HG02852 (cell line): ENCODE measurements at regions not wholly inside any gene's neighbourhood (a gene's known extent, or its start where the extent isn't known, plus 50 kb on each side); places are given as distances from the start of the nearest gene placed in this dataset.

Experiments
- ATAC-seq: cut with Tn5 transposase; IDR thresholded peaks from one replicate; pipeline ENCODE4 v1.9.1; 2021; ENCODE audit warnings: mild to moderate bottlenecking, moderate library complexity; ENCODE audit not compliant: unreplicated experiment

DNA sequence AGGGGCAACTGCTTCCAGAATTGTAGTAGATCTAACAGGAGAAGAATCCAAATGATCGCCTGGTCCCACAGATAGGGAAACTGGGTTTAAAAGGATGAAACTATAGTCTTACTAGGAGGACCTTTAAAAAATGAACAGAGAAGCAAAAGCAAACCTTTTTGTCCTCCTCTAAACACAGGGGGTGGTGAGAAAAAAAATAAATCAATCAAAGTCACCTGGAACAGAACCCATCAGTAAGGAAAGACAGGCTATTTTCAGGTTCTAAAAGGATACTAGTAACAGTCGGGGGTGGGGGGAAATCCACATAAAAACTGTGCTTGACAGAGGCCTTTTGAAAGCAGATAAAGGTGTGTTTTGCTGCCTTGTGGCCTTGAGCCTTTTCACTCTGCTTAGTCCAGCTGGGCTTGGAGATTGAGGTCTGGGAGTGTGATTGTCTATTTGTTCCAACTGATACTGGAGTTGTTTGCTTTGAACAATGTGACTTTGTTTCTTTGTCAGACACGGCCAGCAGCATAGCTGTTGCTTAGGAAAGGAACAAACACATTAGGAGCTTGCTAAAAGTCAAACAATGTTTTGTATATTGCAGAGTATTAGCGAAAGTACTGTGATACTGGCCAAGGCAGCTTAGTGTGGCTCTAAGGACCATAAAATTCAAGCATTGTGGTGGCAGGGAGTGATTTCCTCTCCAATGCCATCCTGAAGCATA, 141.1 kb upstream of the IRF2BP2 start:
- ATAC-seq, result no peak

DNA sequence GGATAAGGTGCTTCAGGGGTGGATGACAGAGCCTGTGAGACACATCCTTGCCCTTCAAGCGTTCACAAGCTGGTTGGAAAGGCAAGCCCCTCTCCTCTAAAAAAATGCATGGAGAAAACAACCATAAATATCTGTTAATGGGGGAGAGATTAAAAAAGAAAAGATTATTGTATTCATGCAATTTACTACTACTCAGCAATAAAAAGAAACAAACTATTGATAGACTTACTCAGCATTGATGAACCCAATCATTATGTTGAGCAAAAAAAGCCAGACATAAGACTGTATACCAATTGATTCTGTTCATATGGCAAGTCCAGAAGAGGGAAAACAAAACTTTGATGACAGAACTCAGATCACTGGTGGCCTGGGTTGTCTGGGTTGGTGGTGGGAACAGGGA, 138.7 kb upstream of the IRF2BP2 start:
- ATAC-seq, result no peak

DNA sequence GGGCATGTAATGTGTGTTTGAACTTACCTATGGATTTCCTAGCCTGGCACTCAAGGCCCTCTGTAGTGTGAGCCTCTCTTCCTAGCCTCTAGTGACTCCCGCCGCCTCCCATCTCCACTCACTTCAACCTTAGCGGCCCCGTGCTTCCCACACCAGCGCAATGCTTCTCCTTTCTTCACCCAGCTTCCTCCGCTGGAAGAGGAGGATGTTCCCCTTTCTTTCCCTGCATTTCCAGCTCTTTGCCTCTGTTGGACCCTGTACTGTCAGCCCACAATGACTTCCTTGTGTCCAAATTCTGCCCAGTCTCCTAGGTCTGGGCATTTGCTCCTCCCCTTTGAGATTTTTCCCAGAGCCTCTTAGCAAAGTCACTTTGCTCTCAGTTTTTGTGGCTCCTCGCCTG, 138.1 kb upstream of the IRF2BP2 start:
- no peak for ATAC-seq

DNA sequence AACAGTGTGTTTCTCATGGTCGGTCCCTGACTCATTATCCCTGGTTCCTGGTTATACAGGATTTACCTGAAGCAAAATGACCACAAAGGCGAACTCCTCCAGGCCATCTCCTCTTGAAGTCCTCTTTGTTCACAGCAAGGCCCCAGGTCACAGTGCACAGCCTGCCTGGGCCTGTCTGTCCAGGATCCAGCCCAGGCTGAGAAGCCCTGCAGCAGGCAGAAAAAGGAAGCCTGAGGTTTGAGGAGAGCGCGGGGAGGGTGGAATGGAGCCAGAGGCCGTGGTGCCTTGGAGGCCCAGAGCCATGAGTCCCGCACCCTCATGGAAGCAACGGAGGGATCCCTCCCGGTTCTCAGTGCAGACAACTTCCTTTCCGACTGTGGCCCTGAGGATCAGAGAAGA, 136.8 kb upstream of the IRF2BP2 start:
- ATAC-seq, result no peak

DNA sequence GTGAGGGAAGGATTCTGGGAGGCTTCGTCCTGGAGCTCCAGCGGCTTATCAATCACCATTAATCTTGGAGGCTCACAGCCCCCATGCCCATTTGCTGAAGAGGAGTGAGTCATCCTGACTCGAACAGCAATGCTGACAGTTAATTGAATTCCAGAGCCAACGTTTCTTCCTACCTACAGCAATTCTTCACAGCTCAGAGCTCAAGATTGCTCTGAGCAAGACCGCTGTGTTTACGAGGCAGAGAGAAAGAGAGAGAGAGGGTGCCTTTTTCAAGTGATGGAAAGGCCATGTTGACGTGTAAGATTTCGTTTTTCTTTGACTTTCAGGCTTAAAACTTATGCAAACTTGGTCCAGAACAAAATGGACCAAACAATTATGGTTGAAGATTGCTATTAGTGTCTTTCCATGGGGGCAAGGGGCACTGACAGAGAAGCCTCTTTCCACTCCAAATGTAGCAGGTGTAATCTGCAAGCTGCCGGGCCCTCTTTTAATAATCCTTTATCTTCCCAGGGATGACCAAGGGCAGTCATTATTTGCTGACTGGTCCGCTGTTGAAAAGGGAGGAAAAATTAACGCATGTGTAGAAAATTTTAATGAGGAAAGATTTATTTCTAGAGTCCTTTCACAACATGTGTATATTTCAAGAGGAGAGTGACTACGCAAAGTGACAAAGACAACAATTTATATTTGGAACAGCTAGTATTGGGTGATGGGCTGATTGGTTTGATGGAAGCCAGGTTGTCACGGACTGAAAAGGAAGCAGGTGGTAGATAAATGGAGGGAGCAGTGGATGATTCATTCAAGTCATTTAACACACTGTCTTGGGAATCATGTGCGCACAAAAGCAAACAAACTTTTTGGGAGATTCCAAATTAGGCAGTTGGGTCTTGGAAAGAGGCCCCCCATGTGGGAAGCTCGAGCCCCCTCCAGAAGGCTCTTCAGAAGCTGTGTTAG, 136.1 kb upstream of the IRF2BP2 start:
- no peak for ATAC-seq

DNA sequence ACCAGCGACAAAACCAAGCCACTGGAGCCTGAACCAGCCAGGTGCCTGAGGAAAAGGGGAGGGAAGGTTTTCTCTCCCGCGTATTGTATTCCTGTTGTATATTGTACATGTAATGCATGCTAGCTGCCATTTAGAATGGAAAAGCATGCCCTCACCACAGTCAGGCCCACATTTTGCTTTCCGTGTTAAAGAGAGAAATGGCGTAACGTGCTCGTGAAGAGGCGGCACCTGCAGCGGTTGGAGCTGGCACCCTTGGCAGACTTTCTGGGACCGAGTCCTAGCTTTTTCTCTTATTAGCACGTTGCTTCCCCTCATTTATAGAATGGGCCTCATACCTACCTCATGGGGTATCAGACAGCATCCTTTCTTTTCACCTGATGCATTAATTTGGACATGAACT, 135.3 kb upstream of the IRF2BP2 start:
- ATAC-seq, result no peak

DNA sequence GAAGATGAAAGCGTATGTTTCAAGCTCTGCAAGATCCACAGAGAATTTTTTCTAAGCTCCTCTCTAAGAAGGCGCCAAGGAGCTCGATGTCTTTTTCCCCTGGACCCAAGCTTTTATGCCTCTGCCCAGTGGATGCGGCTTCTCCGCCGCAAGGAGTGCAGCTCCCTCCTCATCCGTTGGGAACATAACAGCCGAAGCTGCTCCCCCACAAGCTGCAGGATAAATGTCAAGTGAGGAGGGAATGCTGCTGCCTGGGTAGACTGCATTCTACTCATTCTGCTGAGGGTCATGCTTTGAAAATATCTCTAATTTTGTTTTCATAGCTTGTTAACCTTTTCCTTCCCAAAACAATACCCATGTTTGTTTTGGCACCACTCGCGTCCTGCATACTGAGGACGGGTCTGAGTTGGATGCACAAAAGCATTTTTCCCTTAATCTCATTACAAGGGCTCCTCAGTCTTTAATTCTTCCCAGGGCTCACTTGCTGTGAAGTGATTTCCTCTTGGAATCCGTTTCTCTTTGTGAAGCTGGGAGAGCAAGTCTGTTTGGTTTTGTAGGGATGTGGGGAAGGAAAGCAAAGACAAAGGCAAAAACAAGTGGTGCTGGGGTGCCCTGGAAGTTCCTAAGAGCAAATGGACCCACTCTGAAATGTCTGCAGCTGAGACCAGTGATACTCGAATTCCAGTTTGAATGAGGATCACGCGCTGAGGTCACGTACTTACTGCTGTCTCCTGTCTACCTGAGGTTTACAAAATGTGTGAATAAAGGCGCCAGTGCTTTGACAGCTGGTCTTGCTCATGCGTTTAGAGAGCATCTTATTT, 134.0 kb upstream of the IRF2BP2 start:
- ATAC-seq, result no peak

DNA sequence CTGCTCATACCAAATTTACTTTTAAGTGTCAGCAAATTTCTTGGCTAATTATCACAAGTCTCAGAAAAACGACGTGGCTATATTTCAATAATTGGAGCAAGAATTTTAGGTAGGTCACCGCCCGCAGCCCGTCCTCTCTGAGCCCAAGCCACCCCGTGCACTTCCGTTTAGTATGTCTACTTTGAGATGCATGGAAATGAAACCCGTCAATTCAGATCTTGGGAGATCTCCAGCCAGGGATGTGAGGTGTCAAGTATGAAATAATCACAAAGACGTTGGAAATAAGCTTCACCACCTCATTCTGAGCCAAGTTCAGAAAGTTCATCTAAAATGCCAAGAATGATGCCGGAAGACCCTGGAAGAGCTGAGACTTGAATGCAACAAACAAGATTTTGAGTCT, 132.6 kb upstream of the IRF2BP2 start:
- ATAC-seq, result no peak

DNA sequence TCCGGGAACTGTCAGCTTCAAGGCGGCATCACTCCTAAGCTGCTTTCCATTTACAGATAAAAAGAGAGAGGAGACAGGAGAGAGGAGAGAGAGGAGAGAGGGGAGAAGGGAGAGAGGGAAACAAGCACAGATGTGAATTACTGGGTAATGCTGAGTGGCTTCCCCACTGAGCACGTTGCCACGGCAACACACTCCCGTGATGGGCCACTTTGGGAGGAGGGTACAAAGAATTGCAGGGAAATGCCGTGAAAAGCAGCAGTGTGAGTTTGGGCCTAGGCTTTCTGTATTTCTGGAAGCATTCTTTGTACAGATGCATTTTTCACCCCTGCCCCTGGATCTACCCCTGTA, 128.0 kb upstream of the IRF2BP2 start:
- no peak for ATAC-seq

DNA sequence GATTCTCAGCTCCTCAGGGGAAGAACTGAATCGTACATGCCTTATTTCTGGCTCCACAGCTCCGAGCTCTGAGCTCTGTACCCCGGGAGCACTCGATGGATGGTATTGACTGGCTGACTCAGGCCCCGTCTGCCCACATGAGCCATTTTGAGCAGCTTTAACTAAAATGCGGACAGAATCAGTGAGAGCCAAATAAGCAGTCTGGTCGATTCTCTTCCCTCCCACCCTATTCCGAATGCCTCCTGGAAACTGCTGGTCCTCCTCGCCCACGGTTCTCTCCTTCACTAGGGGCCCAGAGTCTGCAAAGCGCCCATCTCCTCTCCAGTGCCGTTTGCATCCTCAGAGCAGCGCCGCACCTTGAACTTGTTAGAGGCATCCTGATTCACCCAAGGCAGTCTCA, 125.9 kb upstream of the IRF2BP2 start:
- no peak for ATAC-seq

DNA sequence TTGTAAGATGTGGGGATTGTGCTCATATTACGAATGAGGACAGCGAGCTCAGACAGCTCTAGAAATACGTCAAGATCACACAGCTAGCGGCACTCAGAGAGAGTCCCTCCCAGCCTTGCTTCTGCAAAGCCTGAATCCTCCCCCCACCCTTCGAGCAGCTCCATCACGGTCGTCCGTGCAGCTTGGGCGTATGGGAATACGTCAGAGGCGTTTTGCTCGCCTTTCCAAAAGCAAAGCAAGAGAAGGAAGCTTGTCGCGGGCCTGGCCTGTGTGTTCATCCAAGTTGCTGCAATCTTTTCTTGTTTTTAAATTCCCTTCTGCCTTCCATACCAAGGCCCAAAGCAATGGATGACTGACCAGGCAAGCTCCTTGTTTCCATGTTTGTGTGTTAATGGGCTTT, 125.5 kb upstream of the IRF2BP2 start:
- no peak for ATAC-seq

DNA sequence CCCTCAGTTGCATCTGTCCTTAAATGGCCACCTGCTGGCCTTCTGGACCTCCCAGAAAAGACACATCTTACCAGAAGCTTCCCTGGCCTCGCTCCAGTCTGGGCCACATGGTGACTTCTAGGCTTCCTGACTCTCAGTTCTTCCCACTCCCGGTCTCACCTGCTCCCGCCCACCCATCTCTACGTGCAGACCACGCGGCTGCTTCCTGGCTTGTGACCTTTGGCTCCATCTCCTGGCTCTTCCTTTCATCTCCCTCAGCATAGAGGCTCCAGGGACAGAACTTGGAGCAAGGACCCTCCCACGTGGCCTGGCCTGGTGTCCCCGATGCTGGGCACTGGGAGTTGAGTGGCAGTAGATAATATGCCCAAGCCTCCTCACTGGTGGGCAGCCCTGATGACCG, 124.9 kb upstream of the IRF2BP2 start:
- ATAC-seq, result no peak

DNA sequence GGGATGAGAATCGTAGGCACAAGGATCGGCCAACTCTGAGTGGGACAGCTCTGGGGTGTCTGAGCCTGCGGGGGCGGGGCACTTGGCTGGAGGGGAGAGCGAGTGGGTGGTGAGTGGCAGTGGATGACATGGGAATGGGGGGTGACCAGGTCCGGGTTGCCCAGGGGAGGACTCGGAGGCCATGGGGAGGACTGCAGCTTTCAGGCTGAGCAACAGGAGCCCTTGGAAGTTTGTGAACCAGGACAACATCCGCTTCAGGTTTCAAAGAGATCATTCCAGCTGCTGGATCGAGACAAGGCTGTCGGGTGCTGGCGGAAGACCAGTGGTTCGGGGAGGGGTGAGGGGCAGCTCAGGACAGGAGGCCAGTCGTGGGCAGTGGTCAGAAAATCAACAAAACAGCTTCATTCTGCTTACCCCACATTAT, 124.4 kb upstream of the IRF2BP2 start:
- no peak for ATAC-seq

DNA sequence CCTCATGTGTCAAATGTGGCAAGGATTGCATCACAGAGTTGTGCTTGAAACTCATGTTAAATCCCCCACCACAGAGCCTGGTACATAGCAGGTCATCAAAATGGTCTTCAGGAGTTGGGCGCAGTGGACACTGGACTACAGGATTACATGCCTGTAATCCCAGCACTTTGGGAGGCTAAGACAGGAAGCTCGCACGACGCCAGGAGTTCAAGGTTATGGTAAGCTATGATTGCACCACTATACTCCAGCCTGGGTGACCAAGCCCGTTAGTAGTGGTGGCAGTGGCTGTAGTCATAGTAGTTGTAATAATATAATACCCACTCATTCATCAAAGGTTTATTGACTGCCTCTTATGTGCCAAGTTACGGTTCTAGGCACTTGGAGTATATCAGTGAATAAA, 123.4 kb upstream of the IRF2BP2 start:
- ATAC-seq, result no peak

DNA sequence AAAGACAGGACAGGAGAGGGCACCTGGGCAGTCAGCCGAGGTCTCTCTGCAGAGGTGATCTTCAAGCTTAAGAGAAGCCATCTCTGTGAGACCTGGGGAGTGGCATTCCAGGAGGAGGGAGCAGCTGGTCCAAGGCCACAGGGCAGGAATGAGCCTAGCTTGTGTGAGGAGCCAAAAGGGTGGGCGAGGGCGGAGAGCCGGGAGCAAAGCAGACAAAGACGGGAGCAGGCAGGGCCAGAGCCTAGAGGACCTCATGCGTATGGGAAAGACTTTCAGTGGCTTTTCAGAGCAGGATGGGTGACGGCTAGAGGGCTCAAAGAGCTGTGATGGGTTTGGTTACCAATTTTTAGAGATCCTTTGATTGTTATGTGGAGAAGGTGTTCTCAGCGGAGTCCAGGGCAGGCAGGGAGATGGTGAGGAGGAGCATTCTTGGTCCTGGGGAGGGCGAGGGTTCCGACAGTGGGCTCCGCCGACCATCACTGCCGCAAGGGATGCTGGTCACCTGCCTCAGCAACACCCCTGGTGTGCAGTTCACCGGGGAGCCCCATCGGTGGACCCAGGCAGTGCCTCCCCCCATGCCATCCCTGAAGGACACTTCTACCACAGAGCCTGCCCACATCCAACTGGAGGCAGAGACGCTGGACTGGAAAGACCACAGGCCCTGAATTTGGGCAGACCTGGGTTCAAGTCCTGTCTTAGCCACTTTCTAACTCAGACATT, 122.9 kb upstream of the IRF2BP2 start:
- ATAC-seq, result no peak

DNA sequence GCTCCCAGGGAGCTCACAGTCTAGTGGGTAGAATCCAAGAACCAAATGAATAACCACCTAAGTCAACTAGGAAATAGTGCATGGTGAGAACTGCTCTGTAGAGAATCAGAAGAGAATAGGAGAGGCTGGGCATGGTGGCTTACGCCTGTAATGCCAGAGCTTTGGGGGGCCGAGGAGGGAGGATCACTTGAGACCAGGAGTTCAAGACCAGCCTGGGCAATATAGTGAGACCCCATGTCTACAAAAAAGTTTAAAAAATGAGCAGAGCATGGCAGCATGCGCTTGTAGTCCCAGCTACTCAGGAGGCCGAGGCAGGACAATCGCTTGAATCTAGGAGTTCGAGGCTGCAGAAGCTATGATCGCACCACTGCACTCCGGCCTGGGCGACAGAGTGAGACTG, 122.3 kb upstream of the IRF2BP2 start:
- ATAC-seq, result no peak

DNA sequence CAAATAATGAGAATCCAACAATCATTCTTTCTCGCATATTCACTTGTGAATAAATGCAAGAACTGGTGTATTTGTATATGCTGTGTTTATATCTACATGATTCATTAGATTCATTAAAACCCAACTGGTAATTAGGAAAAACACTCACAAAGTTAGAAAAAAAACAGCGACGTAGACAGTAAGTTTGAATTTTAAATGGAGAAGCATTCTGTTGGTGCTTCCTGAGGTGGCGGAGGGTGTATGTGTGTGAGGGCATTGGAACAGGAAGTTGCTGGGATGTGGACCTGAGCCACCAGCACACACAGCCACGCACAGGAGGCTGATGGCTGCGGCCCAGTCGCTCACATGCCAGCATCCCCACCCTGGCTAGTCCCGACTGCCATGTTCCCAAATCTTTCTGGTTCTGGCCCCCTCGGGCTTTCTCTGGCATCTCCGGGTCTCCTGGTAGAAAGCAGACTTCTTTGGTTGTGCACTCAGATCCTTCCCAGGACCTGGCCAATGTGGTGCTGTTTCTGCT, 121.6 kb upstream of the IRF2BP2 start:
- ATAC-seq, result peak; percentile 33

DNA sequence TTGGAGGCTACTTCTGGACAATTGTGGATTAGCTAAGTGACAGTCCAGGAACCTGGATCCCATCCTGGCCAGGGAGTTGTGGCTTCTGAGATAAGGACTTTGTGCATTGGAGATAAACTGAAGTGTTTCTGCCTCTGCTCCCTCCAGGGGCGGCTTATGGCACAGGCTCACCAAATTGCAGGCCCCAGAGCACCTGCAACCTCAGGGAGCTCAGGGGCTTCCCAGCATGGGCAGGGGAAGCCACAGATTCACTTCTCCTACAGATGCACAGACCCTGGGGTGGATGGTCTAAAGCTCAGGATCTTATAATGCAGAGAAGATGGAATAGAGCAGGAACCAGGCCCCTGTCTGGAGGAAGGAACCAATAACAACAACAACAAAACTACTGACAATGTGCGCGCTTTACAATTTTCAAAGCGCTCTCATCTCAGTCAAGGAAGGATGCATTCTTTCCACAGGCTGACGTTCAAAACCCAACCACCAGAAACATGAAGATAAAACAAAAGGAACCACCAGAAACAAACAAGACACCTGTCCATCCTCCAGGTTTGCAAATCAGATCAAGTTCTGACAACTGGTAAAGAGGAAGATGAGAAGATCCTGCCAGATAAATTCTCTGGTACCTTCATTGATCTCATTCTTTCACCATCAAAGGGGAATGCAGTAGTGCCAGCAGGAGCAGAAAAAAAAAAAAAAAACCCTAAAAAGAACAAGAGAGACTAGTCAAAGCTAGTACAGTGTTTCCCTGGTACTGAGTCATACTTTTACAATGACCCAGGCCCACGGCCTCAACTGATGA, 121.0 kb upstream of the IRF2BP2 start:
- peak; percentile 68 for ATAC-seq

DNA sequence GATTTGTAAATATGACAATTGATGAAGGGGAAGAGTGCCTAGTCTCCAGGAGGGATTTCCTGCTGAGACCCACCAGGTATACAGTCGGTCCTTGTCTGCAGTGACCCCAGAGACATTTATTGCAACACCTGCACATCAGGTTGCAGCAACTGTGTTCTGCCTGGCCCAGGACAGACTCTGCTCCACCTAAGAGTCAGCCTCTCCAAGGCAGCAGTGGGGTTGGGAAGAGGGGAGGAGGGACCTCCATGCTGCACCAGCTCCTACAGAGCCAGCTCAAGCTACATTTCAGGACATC, 120.4 kb upstream of the IRF2BP2 start:
- ATAC-seq, result no peak
